ENCODE measurements at regions not wholly inside any gene's neighbourhood (a gene's known extent, or its start where the extent isn't known, plus 50 kb on each side); places are given as distances from the start of the nearest gene placed in this dataset.

- Mint-ChIP-seq H3K27ac (no peak overlapping the region), H3K4me3 (no peak overlapping the region), H3K36me3 (no peaks in the 10 kb centered on the region), H3K27me3 (ENCODE audit: low read depth) (no peaks in the 10 kb centered on the region), H3K9me3 (no peaks in the 10 kb centered on the region), H3K4me1 (no peaks in the 10 kb centered on the region; the same call in 1 of the 2 replicates)
- no peak for ATAC-seq
- ChIA-PET CTCF (interaction anchor here (0.7 kb wide), 1 partner anchor 9 kb away, joined by 4 read pairs; no protein-coding TSS in a partner anchor), POLR2A (no interaction called here)
- no peak for DNase-seq (ENCODE audit: low spot score)
- TF ChIP-seq ZNF317 (CRISPR knock-in tag; IDR thresholded peaks at IDR 0.05; ENCODE audit: borderline replicate concordance, low read depth) (no peak), FOXK1 (CRISPR knock-in tag; IDR thresholded peaks at IDR 0.05) (no peak), ZNF263 (CRISPR knock-in tag; IDR thresholded peaks at IDR 0.05; ENCODE audit: low read depth) (no peak), PRDM15 (CRISPR knock-in tag; IDR thresholded peaks at IDR 0.05) (no peak), CREM (CRISPR knock-in tag; IDR thresholded peaks at IDR 0.05) (no peak), PREB (CRISPR knock-in tag; IDR thresholded peaks at IDR 0.05; ENCODE audit: borderline replicate concordance) (no peak), ZNF671 (CRISPR knock-in tag; IDR thresholded peaks at IDR 0.05) (no peak), TEAD1 (CRISPR knock-in tag; IDR thresholded peaks at IDR 0.05) (no peak), OVOL2 (CRISPR knock-in tag; IDR thresholded peaks at IDR 0.05; ENCODE audit: borderline replicate concordance) (no peak), ZBTB21 (CRISPR knock-in tag; IDR thresholded peaks at IDR 0.05; ENCODE audit: borderline replicate concordance) (no peak), SOX15 (CRISPR knock-in tag; IDR thresholded peaks at IDR 0.05) (no peak), SMAD3 (CRISPR knock-in tag; IDR thresholded peaks at IDR 0.05; ENCODE audit: borderline replicate concordance) (no peak), NFE2L1 (CRISPR knock-in tag; IDR thresholded peaks at IDR 0.05) (no peak), AR (CRISPR knock-in tag; IDR thresholded peaks at IDR 0.05) (no peak), CREB1 (CRISPR knock-in tag; IDR thresholded peaks at IDR 0.05) (no peak), SP1 (CRISPR knock-in tag; conservative IDR thresholded peaks at IDR 0.05) (no peak)
- TF ChIP-seq, protein P1, sequence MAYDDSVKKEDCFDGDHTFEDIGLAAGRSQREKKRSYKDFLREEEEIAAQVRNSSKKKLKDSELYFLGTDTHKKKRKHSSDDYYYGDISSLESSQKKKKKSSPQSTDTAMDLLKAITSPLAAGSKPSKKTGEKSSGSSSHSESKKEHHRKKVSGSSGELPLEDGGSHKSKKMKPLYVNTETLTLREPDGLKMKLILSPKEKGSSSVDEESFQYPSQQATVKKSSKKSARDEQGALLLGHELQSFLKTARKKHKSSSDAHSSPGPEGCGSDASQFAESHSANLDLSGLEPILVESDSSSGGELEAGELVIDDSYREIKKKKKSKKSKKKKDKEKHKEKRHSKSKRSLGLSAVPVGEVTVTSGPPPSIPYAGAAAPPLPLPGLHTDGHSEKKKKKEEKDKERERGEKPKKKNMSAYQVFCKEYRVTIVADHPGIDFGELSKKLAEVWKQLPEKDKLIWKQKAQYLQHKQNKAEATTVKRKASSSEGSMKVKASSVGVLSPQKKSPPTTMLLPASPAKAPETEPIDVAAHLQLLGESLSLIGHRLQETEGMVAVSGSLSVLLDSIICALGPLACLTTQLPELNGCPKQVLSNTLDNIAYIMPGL (CRISPR knock-in tag; IDR thresholded peaks at IDR 0.05): no peak
- TF ChIP-seq, protein P2, sequence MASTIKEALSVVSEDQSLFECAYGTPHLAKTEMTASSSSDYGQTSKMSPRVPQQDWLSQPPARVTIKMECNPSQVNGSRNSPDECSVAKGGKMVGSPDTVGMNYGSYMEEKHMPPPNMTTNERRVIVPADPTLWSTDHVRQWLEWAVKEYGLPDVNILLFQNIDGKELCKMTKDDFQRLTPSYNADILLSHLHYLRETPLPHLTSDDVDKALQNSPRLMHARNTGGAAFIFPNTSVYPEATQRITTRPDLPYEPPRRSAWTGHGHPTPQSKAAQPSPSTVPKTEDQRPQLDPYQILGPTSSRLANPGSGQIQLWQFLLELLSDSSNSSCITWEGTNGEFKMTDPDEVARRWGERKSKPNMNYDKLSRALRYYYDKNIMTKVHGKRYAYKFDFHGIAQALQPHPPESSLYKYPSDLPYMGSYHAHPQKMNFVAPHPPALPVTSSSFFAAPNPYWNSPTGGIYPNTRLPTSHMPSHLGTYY (CRISPR knock-in tag; IDR thresholded peaks at IDR 0.05): no peak
- TF ChIP-seq, protein P3, sequence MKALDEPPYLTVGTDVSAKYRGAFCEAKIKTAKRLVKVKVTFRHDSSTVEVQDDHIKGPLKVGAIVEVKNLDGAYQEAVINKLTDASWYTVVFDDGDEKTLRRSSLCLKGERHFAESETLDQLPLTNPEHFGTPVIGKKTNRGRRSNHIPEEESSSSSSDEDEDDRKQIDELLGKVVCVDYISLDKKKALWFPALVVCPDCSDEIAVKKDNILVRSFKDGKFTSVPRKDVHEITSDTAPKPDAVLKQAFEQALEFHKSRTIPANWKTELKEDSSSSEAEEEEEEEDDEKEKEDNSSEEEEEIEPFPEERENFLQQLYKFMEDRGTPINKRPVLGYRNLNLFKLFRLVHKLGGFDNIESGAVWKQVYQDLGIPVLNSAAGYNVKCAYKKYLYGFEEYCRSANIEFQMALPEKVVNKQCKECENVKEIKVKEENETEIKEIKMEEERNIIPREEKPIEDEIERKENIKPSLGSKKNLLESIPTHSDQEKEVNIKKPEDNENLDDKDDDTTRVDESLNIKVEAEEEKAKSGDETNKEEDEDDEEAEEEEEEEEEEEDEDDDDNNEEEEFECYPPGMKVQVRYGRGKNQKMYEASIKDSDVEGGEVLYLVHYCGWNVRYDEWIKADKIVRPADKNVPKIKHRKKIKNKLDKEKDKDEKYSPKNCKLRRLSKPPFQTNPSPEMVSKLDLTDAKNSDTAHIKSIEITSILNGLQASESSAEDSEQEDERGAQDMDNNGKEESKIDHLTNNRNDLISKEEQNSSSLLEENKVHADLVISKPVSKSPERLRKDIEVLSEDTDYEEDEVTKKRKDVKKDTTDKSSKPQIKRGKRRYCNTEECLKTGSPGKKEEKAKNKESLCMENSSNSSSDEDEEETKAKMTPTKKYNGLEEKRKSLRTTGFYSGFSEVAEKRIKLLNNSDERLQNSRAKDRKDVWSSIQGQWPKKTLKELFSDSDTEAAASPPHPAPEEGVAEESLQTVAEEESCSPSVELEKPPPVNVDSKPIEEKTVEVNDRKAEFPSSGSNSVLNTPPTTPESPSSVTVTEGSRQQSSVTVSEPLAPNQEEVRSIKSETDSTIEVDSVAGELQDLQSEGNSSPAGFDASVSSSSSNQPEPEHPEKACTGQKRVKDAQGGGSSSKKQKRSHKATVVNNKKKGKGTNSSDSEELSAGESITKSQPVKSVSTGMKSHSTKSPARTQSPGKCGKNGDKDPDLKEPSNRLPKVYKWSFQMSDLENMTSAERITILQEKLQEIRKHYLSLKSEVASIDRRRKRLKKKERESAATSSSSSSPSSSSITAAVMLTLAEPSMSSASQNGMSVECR (CRISPR knock-in tag; IDR thresholded peaks at IDR 0.05; ENCODE audit: borderline replicate concordance): no peak
These were observed 54.2 kb upstream of the BCL9 start for GRCh38 chr1:147486876-147487656.
